Neural cell (in vitro differentiated cells): ENCODE measurements at regions not wholly inside any gene's neighbourhood (a gene's known extent, or its start where the extent isn't known, plus 50 kb on each side); places are given as distances from the start of the nearest gene placed in this dataset.

Experiments
- H2AFZ ChIP-seq: fragments of 200-600, 300-800 bp; sonication (generic), shearing (Covaris generic); 2 replicates; pipeline ENCODE4 v1.6.0; 2014; ENCODE audit warnings: low read depth, mild to moderate bottlenecking, antibody characterized with exemption, low read length, moderate library complexity
- H3F3A ChIP-seq: fragments of 200-600 bp; shearing (Covaris generic); 2 replicates; pipeline ENCODE4 v1.6.1; 2016; ENCODE audit warnings: mild to moderate bottlenecking, moderate library complexity, mixed read lengths, antibody characterized with exemption, low read length; ENCODE audit not compliant: insufficient read depth, poor library complexity, severe bottlenecking
- H3K27ac ChIP-seq: fragments of 200-600, 300-800 bp; sonication (generic), shearing (Covaris generic); 2 replicates; pipeline ENCODE4 v1.5.1; 2014; ENCODE audit warnings: mild to moderate bottlenecking, low read length, moderate library complexity
- H3K27me3 ChIP-seq: fragments of 300-800, 200-600 bp; sonication (generic), shearing (Covaris generic); 2 replicates; pipeline ENCODE4 v1.6.0; 2014; ENCODE audit warnings: mild to moderate bottlenecking, low read depth, low read length, moderate library complexity; ENCODE audit not compliant: insufficient read depth
- H3K36me3 ChIP-seq: fragments of 300-800, 200-600 bp; sonication (generic), shearing (Covaris generic); 2 replicates; pipeline ENCODE4 v1.5.1; 2014; ENCODE audit warnings: mild to moderate bottlenecking, antibody characterized with exemption, low read length, moderate library complexity; ENCODE audit not compliant: insufficient read depth
- H3K4me2 ChIP-seq: fragments of 300-800, 200-600 bp; sonication (generic), shearing (Covaris generic); 2 replicates; pipeline ENCODE4 v1.6.0; 2014; ENCODE audit warnings: mild to moderate bottlenecking, low read length
- H3K4me3 ChIP-seq: fragments of 300-800, 200-600 bp; sonication (generic), shearing (Covaris generic); 2 replicates; pipeline ENCODE4 v1.5.1; 2014; ENCODE audit warnings: mild to moderate bottlenecking, low read length, moderate library complexity
- H3K79me2 ChIP-seq: fragments of 200-600 bp; shearing (Covaris generic); replicated peaks from 2 replicates; pipeline ENCODE4 v1.6.0; 2014; ENCODE audit warnings: mild to moderate bottlenecking, low read length, moderate library complexity; ENCODE audit not compliant: insufficient read depth
- H3K9ac ChIP-seq: fragments of 300-800, 200-600 bp; sonication (generic), shearing (Covaris generic); 2 replicates; pipeline ENCODE4 v1.6.1; 2016; ENCODE audit warnings: mild to moderate bottlenecking, low read length, mixed read lengths
- H3K9me2 ChIP-seq: fragments of 200-600 bp; shearing (Covaris generic); 2 replicates; pipeline ENCODE4 v1.6.1; 2016; ENCODE audit warnings: mild to moderate bottlenecking, low read length, mixed read lengths; ENCODE audit not compliant: insufficient read depth
- H3K9me3 ChIP-seq: fragments of 200-600, 300-800 bp; sonication (generic), shearing (Covaris generic); 2 replicates; pipeline ENCODE4 v1.6.1; 2016; ENCODE audit warnings: mild to moderate bottlenecking, mixed run types, low read length, moderate library complexity, mixed read lengths
- H4K20me1 ChIP-seq: fragments of 200-600 bp; shearing (Covaris generic); 2 replicates; pipeline ENCODE4 v1.6.1; 2016; ENCODE audit warnings: mild to moderate bottlenecking, mixed run types; ENCODE audit not compliant: insufficient read depth
- CTCF ChIP-seq: fragments of 450-650 bp; IDR thresholded peaks from 2 replicates; pipeline ENCODE4 v1.5.1; 2014; ENCODE audit warnings: antibody characterized with exemption, mild to moderate bottlenecking, moderate library complexity; ENCODE audit not compliant: poor library complexity, severe bottlenecking
- EP300 ChIP-seq: fragments of 450-650 bp; conservative IDR thresholded peaks from 2 replicates; pipeline ENCODE4 v1.6.1; 2014; ENCODE audit warnings: antibody characterized with exemption, mild to moderate bottlenecking, moderate library complexity; ENCODE audit not compliant: poor library complexity, severe bottlenecking
- EZH2 ChIP-seq: fragments of 200-600, 300-800 bp; shearing (Covaris generic), sonication (generic); IDR thresholded peaks from 2 replicates; pipeline ENCODE4 v1.6.1; 2014; ENCODE audit warnings: antibody characterized with exemption, low read length, borderline replicate concordance, mild to moderate bottlenecking; ENCODE audit not compliant: insufficient read depth, poor library complexity, severe bottlenecking
- MXI1 ChIP-seq: fragments of 450-650 bp; conservative IDR thresholded peaks from 2 replicates; pipeline ENCODE4 v1.6.1; 2014; ENCODE audit warnings: antibody characterized with exemption, mild to moderate bottlenecking; ENCODE audit not compliant: poor library complexity, severe bottlenecking
- POLR2AphosphoS5 ChIP-seq: IDR thresholded peaks from 2 replicates; pipeline ENCODE4 v1.6.1; 2012
- RAD21 ChIP-seq: fragments of 450-650 bp; conservative IDR thresholded peaks from 2 replicates; pipeline ENCODE4 v1.6.1; 2014; ENCODE audit warnings: antibody characterized with exemption, mild to moderate bottlenecking, moderate library complexity
- REST ChIP-seq: IDR thresholded peaks from 2 replicates; pipeline ENCODE4 v1.6.1; 2012; ENCODE audit warnings: borderline replicate concordance
- SMC3 ChIP-seq: fragments of 450-650 bp; conservative IDR thresholded peaks from 2 replicates; pipeline ENCODE4 v1.6.1; 2014; ENCODE audit warnings: antibody characterized with exemption, mild to moderate bottlenecking, moderate library complexity; ENCODE audit not compliant: poor library complexity
- TAF1 ChIP-seq: IDR thresholded peaks from 2 replicates; pipeline ENCODE4 v1.6.1; 2012; ENCODE audit warnings: low read depth

DNA sequence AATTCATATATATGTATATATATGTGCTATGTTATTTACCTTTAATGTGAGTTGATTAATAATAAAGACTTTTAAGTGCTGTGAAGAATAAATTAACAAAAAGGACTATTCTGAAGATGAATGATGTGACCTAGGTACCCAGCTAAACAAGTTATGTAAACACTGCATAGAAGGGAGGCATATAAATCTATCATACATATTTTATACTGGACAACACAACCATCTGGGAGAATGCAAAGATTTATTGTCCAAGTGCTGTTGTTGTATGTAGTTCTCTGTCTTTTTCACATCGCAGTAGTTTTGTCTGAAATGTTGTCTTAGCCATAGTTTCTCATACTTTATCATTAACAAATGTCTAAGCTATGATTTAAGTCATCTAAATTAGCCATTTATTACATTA is 337.6 kb downstream of the PCDH18 start:
- H3K27me3 ChIP-seq: peaks cover 23% of the 10 kb centered on the region
- H3K79me2 ChIP-seq: no peaks in the 10 kb centered on the region
- no peaks in the 10 kb centered on the region for H3K36me3 ChIP-seq
- H3K4me2 ChIP-seq: no peak overlapping the region
- no peaks in the 10 kb centered on the region for H3F3A ChIP-seq
- no peak for TF ChIP-seq SMC3
- no peak for TF ChIP-seq POLR2AphosphoS5
- no peak for TF ChIP-seq CTCF
- no peak for TF ChIP-seq REST
- no peak for TF ChIP-seq EZH2
- TF ChIP-seq EP300: no peak
- TF ChIP-seq MXI1: no peak
- no peak for TF ChIP-seq RAD21
- TF ChIP-seq TAF1: no peak
- H4K20me1 ChIP-seq: no peaks in the 10 kb centered on the region
- H3K9me2 ChIP-seq: no peaks in the 10 kb centered on the region
- H3K9ac ChIP-seq: no peak overlapping the region
- no peak overlapping the region for H3K27ac ChIP-seq
- H2AFZ ChIP-seq: no peak overlapping the region
- H3K9me3 ChIP-seq: peaks cover 8% of the 10 kb centered on the region
- no peak overlapping the region for H3K4me3 ChIP-seq

- H3K27ac ChIP-seq: no peak overlapping the region
- no peak overlapping the region for H3K9ac ChIP-seq
Observed at GRCh38 chr4:137193564-137193963, 338.7 kb downstream of the PCDH18 start.

More at GRCh38 chr4:137193564-137193963, 338.7 kb downstream of the PCDH18 start:
- H2AFZ ChIP-seq: no peak overlapping the region
- H3K9me2 ChIP-seq: no peaks in the 10 kb centered on the region
- no peaks in the 10 kb centered on the region for H3K36me3 ChIP-seq
- no peak overlapping the region for H3K4me2 ChIP-seq
- H3K27me3 ChIP-seq: peaks cover 14% of the 10 kb centered on the region
- H3K79me2 ChIP-seq: no peaks in the 10 kb centered on the region
- TF ChIP-seq EP300 (peak; percentile 52), REST (no peak)
- no peaks in the 10 kb centered on the region for H3F3A ChIP-seq
- peaks cover 1% of the 10 kb centered on the region for H3K9me3 ChIP-seq
- H4K20me1 ChIP-seq: no peaks in the 10 kb centered on the region
- no peak overlapping the region for H3K4me3 ChIP-seq
